ENCODE measurements at regions not wholly inside any gene's neighbourhood (a gene's known extent, or its start where the extent isn't known, plus 50 kb on each side); places are given as distances from the start of the nearest gene placed in this dataset.
"Not testable (repeated sequence)": the region's sequence is repeated elsewhere in the genome, so short reads cannot be mapped to it uniquely, and the experiment has no call there.

DNA sequence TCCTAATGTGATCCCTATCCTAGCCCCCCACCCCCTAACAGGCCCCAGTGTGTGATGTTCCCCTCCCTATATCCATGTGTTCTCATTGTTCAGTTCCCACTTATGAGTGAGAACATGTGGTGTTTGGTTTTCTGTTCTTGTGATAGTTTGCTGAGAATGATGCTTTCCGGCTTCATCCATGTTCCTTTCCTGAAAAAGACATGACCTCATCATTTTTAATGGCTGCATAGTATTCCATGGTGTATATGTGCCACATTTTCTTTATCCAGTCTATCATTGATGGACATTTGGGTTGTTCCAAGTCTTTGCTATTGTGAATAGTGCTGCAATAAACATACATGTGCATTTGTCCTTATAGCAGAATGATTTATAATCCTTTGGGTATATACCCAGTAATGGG lies 214.4 kb upstream of the RAI14 start:
- DNase-seq (ENCODE audit: low spot score) = not testable (repeated sequence)

DNA sequence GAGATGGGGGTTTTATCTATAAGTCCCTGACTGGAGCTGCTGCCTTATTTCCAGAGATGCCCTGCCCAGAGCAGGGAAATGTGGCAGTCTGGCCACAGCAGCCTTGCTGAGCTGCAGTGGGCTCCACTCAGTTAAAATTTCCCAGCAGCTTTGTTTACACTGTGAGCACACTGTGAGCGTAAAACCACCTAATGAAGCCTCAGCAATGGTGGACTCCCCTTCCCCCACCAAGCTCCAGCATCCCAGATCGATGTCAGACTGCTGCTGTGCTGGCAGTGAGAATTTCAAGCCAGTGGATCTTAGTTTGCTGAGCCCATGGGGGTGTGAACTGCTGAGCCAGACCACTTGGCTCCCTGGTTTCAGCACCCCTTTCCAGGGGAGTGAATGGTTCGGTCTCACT lies 208.7 kb upstream of the RAI14 start:
- DNase-seq (ENCODE audit: low spot score) = no peak

DNA sequence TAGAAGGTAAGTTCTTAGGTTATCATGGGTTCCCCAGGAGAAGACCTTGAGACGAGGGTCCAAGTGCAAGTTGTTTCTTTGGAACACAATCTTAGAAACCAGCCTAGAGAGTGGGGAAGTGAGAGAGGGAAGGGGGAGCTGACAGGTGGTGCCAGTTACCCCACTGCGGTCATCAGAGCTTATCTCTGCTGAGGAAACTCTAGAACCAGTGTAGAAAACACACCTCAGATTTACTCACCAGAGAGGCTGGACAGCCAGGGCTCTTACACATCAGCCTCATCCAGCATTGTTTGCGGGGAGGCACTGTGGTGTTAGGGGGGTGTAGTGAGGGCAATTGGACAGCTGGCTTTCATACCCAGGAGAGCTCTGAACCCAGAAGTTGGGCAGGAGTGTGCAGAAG lies 206.5 kb upstream of the RAI14 start:
- DNase-seq (ENCODE audit: low spot score) = no peak

DNA sequence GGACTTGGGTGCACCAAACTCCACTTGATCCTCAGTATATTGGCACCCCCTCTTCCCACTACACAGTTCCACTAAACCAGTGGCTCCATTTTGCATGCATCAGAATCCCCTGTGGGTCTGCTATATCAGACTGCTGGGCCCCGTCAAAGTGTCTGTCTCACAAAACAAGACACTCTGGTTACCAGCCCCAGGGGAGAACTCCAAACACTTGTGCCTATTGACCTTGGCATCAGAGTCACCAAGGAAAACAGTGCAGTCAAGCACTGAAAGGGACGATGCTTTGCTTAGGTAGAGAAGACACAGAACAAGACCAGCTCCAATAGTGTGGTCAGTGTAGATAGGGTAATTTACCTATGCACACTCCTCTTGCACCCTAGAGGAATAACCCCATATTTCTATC lies 205.8 kb upstream of the RAI14 start:
- DNase-seq (ENCODE audit: low spot score) = no peak

DNA sequence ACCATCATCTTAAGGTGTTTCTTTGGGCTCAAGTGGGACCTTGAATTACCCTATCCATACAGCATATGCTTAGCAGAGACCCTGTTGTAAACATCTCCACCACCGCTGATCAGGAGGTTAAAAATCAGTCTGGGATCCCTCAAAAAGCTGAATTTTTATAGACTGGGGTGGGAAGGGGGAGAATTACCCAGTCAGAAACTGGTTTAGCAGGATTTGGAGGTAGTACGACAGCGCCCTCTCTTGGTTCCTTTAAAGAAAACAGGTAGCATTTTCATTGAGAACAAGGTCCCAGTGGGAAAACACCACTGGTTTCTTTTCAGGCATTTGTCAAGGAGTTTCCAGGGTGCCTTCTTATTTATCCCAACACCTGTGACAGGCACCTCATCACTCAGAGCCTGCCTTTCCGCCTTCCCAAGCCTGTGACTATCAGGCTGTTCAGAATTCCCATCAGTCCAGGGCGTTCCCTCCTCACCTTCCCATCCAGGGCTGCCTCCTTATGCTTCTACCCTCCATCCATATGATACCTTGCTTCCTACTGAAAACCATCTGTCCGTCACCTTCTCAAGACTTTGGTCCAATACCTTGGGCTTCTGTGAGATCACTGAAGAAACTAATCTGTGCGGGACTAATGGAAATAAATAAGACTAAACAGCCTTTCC lies 203.8 kb upstream of the RAI14 start:
- DNase-seq (ENCODE audit: low spot score) = no peak

DNA sequence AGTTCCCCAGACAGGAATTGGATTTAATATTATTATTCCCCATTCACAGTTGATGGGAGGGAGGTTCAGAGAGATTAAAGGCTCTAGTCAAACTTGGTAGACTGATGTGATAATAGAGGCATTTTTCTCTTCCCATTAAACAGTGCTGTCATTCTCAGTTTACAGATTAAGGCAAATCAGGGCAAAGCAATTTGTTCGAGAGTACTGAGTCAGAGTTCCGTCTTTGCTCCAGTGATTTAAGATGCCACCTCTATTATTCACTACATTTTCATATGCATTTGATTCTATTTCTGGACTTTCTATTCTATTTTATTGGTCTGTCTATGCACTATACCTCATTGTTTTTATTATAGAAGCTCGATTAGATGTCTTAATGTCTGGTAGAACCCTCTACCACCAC lies 201.0 kb upstream of the RAI14 start:
- DNase-seq (ENCODE audit: low spot score) = no peak

DNA sequence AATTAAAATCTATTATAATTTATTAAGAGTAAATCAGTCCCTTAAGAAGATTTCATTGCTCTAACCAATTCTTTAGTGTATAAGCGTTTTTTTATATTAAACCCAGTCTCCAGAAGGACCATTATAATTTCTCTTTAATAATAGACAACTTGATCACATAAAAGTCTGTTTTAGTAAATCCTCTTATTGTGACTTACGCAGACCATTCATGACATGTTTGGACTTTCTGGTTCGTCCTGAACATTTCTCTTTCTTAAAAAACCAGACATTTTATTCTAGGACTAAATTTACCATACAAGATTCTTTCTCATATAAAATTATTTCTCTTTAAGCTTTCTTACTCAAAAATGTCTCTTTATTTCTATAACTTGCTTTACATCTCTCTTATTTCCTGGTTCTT lies 196.2 kb upstream of the RAI14 start:
- no peak for DNase-seq (ENCODE audit: low spot score)

DNA sequence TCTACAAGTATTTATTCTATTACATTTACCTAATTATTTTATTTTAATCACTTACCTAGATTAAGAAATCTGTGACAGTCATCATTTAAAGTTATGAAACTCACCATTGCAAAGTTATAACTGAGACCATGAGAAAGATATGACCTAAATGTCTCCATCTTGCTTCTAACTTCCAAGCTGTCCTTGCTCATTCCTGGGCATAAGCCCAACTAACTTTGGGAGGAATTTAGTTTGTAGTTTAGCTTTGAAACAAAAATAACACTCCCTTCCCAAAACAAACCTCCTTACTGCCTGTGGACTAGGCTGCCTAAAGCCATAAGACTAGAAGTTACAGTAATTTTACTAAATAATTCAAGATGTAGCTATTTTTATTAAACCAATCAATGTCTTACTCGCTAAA lies 195.6 kb upstream of the RAI14 start:
- DNase-seq (ENCODE audit: low spot score) = no peak

DNA sequence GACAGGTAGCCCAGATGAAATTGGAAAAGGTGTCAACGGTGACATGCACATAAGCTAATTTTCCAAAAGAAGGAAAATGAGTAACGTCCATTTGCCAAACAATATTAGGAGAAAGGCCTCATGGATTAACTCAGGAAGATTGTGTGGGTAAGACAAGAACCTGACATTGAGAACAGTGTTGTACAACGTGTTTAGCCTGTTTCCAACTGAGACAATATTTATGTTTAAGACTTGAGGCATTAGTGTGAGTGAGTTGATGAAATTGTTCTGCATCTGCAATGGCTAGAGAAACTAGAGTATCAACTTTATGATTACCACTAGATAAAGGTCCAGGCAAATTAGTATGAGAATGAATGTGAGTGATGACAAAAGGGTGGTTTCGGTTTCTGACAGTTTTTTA lies 191.3 kb upstream of the RAI14 start:
- no peak for DNase-seq (ENCODE audit: low spot score)

DNA sequence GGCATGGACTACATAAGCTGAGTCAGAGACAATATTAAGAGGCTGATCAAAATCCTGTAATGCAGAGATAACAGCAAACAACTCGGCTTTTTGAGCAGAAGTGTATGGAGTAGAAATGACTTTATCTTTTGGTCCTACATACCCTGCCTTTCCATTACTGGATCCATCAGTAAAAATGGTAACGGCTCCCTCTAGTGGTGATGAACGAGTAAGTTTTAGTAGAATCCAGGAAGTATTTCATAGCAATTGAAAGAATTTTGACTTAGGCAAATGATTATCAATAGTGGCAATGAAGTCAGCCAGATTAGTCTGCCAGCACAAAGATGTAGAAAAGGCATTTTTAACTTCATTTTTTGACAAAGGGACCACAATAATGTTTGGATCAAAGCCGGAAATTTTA lies 190.8 kb upstream of the RAI14 start:
- peak; percentile 44 for DNase-seq (ENCODE audit: low spot score)

DNA sequence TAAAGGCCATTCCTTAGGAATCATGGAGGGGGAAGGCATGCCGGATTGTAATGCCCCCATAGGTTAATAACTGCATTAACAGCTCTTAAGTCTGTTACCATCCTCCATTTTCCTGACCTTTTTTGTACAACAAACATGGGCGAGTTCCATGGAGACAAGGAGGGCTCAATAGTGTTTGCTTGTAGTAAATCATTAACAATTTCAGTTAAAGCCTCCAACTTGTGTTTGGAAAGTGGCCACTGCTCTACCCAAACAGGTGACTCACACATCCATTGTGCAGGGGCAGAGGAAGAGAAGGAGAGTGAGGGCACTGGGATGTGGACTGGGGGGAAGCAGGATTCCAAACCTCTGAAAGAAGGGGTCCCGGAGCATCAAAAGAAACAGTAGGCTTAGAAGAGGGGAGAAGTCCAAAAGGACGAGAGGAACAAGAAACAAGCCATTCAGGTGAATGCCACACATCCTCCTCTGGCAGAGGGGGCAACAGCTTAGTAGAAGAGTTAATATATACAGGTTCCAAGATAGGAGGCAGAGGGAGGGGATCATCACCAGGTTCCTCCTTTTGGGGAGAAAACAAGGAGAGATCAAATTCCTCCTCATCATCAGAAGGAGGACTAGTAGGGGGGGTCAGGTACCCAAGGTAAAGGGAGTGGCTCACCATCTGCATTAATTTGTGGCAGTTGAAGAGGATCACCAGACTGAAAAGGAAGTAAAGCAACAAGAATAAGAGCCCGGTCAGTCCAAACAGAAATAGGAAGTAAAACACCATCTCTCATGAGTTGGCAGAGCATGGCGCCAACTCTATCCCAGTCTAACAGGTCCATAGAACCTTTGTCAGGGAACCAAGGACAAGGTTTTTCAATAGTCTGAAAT lies 189.4 kb upstream of the RAI14 start:
- not testable (repeated sequence) for DNase-seq (ENCODE audit: low spot score)

DNA sequence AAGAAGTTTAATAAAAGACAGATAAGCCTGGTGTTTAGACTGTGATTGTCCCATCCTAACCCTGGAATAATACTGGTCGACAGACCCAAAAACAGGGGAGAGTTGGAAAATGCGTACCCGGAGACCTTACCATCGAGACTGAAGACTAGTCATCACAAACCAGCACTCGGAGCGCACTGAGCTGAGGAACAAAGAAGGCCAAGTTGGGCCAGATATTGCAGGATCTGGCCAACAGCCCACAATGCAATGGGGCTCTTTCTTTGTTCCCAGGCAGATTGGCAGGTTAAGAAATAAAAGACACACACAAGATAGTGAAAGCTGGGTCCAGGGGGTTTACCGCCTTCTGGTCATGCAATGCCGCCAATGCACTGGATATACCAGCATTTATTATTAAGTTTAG lies 188.7 kb upstream of the RAI14 start:
- DNase-seq (ENCODE audit: low spot score) = no peak

DNA sequence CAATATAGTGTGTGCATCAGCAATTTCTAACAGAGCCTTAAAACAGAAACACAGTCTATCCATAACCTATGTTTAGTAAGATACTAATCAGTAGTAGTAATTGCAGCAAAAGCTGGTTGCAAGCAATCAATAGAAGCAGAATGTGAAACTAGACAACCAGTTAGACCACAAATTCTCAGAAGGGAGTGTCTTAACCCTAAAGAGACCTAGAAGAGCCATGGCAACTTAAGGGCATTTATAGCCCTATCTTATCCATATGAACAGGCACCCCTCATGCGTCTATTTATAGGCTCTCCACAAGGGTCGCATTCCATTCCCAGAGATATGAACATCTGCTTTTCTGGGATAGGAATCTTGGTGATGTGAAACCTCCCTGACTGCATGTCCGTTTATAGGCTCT lies 188.1 kb upstream of the RAI14 start:
- not testable (repeated sequence) for DNase-seq (ENCODE audit: low spot score)

DNA sequence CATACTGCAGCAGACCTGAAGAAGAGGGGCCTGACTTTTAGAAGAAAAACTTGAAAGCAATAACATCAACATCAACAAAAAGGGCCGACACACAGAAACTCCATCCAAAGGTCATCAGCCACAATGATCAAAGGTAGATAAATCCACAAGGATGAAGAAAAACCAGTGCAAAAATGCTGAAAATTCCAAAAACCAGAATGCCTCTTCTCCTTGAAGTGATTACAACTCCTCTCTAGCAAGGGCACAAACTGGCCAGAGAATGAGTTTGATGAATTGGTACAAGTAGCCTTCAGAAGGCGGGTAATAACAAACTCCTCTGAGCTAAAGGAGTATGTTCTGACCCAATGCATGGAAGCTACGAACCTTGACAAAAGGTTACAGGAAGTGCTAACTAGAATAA lies 186.2 kb upstream of the RAI14 start:
- no peak for DNase-seq (ENCODE audit: low spot score)

DNA sequence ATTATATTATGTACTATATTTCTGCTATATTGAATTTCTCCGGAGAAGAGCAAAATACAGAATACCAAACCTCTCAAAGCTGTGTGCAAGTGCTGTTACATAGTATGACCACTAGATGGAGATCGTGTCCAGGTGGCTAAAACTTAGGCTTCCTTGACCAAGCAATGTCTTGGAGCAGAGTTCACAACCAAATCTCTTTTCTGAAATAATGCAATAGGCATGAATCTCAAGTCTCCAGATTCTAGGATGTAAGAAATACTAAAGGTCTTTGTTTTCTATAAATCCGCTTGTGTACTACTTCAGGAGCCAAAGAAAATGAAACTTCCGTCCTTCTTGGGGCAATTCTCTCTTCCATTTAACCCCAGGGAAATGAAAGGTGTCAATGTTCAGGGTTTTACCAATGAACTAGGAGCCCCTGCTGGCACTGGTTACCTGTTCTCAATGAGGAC lies 181.5 kb upstream of the RAI14 start:
- peak; percentile 73 for DNase-seq (ENCODE audit: low spot score)

DNA sequence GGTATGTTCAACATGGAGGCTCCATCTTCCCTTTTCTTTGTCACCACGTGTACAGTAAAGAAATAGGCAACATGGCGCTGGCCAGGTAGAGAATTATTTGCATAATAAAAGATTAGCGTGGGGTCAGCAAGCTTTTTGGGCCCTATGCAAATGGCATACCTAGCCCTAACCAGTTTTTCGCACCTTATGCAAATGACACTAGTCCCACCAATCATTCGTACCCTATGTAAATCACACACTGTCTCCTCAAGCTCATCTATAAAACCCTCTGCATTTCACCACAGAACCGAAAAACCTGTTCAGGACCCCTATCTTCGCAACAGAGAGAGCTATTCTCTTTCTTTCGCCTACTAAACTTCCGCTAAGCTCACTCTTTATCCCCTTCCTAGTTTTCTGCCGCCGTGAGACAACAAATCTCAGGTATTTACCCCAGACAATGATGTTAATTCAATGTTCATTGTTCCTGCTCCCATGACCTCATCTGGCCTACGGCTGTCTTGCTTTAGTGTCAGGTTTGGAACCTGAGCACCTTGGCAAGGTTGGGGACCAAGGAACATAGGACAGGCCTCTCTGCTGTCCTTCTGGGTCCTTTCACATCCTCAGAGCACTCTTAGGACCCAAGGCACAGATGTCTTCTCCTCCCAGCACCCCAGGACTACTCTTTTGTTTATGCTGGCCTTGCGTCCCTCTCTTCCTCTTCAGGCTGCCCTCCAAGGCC lies 180.7 kb upstream of the RAI14 start:
- no peak for DNase-seq (ENCODE audit: low spot score)

DNA sequence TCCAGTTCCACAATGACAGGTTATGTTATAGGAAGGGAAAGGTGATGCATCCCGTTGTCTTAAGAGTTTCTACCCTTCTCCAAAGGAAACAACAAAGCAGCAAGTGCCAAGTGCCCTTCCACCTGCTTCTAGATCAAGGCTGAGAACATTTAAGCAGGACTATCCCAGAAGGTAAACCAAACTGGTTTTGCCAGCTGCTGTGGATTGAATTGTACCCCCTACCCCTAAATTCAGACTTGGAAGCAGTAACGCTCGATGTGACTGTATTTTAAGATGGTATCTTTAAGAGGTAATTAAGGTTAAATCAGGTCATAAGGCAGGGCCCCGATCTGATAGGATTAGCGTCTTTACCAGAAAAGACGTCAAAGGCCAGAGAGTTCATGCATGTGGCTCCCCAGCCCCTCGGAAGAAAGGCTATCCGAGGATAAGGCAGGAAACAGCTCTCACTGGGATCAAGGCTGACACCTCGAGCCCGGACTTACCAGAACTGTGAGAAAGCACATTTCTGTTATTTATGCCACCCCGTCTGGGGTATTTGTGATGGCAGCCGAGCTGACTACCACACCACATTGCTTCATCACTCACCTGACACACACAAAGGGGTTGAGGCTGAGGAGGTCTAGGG lies 179.1 kb upstream of the RAI14 start:
- no peak for DNase-seq (ENCODE audit: low spot score)

DNA sequence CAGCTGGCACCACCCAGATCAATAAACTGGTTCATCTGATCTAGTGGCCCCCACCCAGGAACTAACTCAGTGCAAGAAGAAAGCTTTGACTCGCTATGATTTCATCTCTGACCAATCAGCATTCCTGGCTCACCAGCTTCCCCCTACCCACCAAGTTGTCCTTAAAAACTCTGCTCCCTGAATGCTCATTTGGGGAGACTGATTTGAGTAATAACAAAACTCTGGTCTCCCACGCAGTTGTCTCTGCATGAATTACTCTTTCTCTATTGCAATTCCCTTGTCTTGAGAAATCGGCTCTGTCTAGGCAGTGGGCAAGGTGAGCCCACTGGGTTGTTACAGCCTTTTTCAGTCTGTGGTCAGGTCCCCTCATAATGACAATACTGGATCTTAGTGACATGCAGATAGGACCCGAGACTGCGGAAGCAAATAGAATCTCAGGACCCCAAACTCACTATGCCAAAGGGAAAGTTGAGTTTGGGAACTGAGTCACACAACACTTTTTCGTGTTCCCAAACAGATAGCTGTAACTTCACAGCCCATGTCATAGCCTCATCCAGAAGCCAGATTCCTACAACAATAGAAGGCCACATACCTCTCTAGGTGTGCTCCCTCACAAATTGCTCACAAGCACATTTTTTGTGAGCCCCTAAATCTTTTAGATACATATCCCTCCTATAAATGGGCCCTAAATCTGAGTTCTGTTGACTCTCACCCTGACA lies 175.2 kb upstream of the RAI14 start:
- DNase-seq (ENCODE audit: low spot score) = no peak

DNA sequence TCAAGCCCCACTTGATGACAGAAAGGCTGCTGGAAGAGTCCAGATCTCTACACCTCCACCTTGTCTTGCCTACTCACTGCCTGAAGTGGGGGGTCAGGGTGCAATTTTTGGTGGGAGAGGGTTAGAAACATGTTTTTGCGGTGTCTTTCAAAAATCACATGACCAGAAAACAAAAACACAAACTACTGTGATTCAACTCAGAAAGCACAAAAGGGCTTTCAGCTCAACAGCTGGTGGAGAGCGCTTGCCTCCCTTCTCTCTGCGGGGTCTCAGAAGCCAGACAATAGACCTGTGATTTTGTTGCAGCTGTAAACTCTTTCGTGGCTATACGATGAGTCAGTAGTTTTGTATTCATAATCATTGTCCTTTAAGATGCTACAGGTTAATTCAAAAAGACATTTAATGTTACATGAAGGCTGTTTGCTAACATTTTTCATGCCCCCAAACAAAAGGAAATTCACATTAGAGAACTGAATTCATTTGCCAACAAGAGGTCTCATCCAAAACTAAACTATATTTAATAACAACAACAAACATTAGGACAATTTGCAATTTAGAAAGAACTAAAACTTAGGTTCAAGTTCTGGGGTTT lies 172.6 kb upstream of the RAI14 start:
- no peak for DNase-seq (ENCODE audit: low spot score)

DNA sequence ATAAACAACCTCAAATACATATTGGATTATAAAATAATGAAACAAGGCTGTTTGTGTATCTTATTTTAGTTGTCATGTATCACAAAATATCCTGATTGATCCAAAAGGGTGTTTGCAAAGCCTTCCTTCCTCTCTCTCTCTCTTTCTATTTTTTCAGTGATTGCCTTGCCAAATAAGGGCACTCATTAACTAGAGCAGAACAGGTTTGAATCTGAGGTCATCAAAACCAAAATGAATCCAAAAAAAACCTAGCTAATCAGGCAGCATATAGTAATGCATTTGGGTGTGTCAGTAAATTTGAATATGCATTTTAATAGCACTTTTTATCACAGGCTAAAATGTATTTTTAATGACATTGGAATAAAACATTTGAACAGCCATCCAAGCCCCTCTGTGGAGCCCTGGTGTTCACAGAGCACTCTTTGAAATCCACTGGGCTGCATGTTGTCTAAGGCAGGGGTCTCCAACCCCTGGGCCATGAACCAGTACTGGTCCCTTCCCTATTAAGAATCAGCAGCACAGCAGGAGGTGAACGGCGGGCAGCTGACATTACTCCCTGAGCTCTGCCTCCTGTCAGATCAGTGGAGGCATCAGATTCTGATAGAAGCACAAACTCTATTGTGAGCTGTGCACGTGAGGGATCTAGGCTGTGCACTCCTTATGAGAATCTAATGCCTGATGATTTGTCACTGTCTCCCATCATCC lies 171.8 kb upstream of the RAI14 start:
- DNase-seq (ENCODE audit: low spot score) = no peak

DNA sequence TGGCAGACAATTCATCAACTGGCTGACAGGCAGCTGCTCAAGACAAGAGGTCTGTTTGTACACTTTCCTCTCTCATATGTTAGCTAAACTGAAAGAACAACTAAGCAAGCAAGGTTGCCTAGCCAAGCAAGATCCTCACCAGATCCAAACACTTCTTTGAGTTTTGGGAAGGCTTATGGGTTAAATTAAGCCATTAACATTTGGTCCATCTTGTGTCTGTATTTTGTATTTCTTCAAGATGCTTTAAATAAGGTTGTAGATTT lies 170.4 kb upstream of the RAI14 start:
- no peak for DNase-seq (ENCODE audit: low spot score)
